HCT116 (cell line): ENCODE measurements at regions not wholly inside any gene's neighbourhood (a gene's known extent, or its start where the extent isn't known, plus 50 kb on each side); places are given as distances from the start of the nearest gene placed in this dataset.

Source experiments
- ATAC-seq: fragments of 200-7000 bp; cut with Tn5 transposase; 2 replicates; pipeline ENCODE4 v1.9.1; 2020; ENCODE audit warnings: mild to moderate bottlenecking, moderate library complexity
- BruUV-seq: library from RNA; stranded (reverse); fragments of 400-500 nt; replicated peaks from 2 replicates; lab custom pipeline; 2021; lab: Mats Ljungman, UMichigan
- CTCF ChIA-PET: fragments of 300-600 bp; sonication (Branson Sonifier 250); formaldehyde crosslinking; loops from one replicate; lab custom pipeline; 2021; ENCODE audit warnings: antibody characterized with exemption; lab: Charles Lee
- POLR2A ChIA-PET: fragments of 300-600, 350-600 bp; sonication (Branson Sonifier 250); formaldehyde crosslinking; loops from one replicate; lab custom pipeline; 2021; ENCODE audit warnings: antibody characterized with exemption; lab: Charles Lee
- RAD21 ChIA-PET, 2 experiments: fragments of 300-600 bp; sonication (Branson Sonifier 250); formaldehyde crosslinking; loops; one replicate each; lab custom pipeline; 2023; ENCODE audit warnings: low total read pairs in 2 of 2; ENCODE audit not compliant: uncharacterized antibody in 2 of 2, unreplicated experiment in 2 of 2, low non-redundant PET in 1 of 2; lab: Charles Lee
- DNase-seq: peaks from one replicate; pipeline ENCODE4 v3.0.0-alpha.2; 2010; ENCODE audit warnings: low read depth, low spot score
- H2AFZ ChIP-seq: fragments of 200-600 bp; shearing (Covaris generic), sonication (generic); 2 replicates; pipeline ENCODE4 v1.6.1; 2017; ENCODE audit warnings: low read depth, mixed run types, mixed read lengths, antibody characterized with exemption, low read length; ENCODE audit not compliant: poor library complexity, severe bottlenecking
- H3K27ac ChIP-seq: 2 replicates; pipeline ENCODE4 v1.5.1; 2012; ENCODE audit warnings: low read depth, low read length
- H3K27me3 ChIP-seq: fragments of 200-600 bp; sonication (generic); 2 replicates; pipeline ENCODE4 v1.6.1; 2016; ENCODE audit warnings: mixed run types, low read length, mixed read lengths; ENCODE audit not compliant: insufficient read depth
- H3K36me3 ChIP-seq, 2 experiments: fragments of 200-500 bp in 1 of 2; fragments of 200-600 bp in 1 of 2; sonication (Bioruptor generic) in 1 of 2; sonication (generic) in 1 of 2; 2 replicates each; pipeline versions ENCODE4 v1.5.1 to v1.6.1; 2014 to 2016; ENCODE audit warnings: low read length in 2 of 2, inconsistent platforms in 1 of 2, mixed read lengths in 1 of 2, mixed run types in 1 of 2; ENCODE audit not compliant: insufficient read depth in 2 of 2, control insufficient read depth in 1 of 2
- H3K4me1 ChIP-seq, 2 experiments: fragments of 200-600 bp in 1 of 2; sonication (generic) in 1 of 2; 2 replicates each; pipeline versions ENCODE4 v1.5.1 to v1.6.1; 2012 to 2017; ENCODE audit warnings: low read length in 2 of 2, inconsistent platforms in 1 of 2, mild to moderate bottlenecking in 1 of 2, mixed read lengths in 1 of 2, mixed run types in 1 of 2, moderate library complexity in 1 of 2; ENCODE audit not compliant: insufficient read depth in 2 of 2, control insufficient read depth in 1 of 2
- H3K4me2 ChIP-seq: fragments of 200-600 bp; sonication (generic); 2 replicates; pipeline ENCODE4 v1.6.1; 2017; ENCODE audit warnings: mixed run types, low read length, mixed read lengths
- H3K4me3 ChIP-seq, 2 experiments: fragments of 200-600 bp in 1 of 2; sonication (generic) in 1 of 2; replicated peaks in 1 of 2; 2 replicates each; pipeline ENCODE4 v1.5.1; 2011 to 2016; ENCODE audit warnings: low read length in 2 of 2, control low read depth in 1 of 2, low read depth in 1 of 2, mild to moderate bottlenecking in 1 of 2, mixed read lengths in 1 of 2, mixed run types in 1 of 2
- H3K79me2 ChIP-seq: fragments of 200-600 bp; sonication (generic); 2 replicates; pipeline ENCODE4 v1.6.1; 2017; ENCODE audit warnings: mild to moderate bottlenecking, mixed run types, low read length, moderate library complexity, mixed read lengths; ENCODE audit not compliant: insufficient read depth
- H3K9ac ChIP-seq: fragments of 200-600 bp; sonication (generic); 2 replicates; pipeline ENCODE4 v1.6.1; 2016; ENCODE audit warnings: low read length, mixed read lengths
- H3K9me2 ChIP-seq: fragments of 200-600 bp; sonication (generic), shearing (Covaris generic); 2 replicates; pipeline ENCODE4 v1.6.1; 2017; ENCODE audit warnings: mixed run types, mild to moderate bottlenecking, moderate library complexity; ENCODE audit not compliant: insufficient read depth
- H3K9me3 ChIP-seq, 2 experiments: fragments of 200-500 bp in 1 of 2; fragments of 200-600 bp in 1 of 2; sonication (Bioruptor generic) in 1 of 2; sonication (generic) in 1 of 2; 2 replicates each; pipeline ENCODE4 v1.6.1; 2014 to 2017; ENCODE audit warnings: low read length in 2 of 2, mixed read lengths in 2 of 2, inconsistent platforms in 1 of 2, low read depth in 1 of 2, mild to moderate bottlenecking in 1 of 2, mixed run types in 1 of 2, moderate library complexity in 1 of 2; ENCODE audit not compliant: control insufficient read depth in 1 of 2, insufficient read depth in 1 of 2
- H4K20me1 ChIP-seq: fragments of 200-600 bp; sonication (generic), shearing (Covaris generic); 2 replicates; pipeline ENCODE4 v1.6.1; 2017; ENCODE audit warnings: mixed run types, mild to moderate bottlenecking, moderate library complexity; ENCODE audit not compliant: insufficient read depth
- CBX3 ChIP-seq: IDR thresholded peaks from 2 replicates; pipeline ENCODE4 v1.6.1; 2012; ENCODE audit warnings: low read depth
- CEBPB ChIP-seq: IDR thresholded peaks from 2 replicates; pipeline ENCODE4 v1.6.1; 2012; ENCODE audit warnings: low read depth
- CTCF ChIP-seq, 3 experiments: fragments of 200-600 bp in 1 of 3; sonication (generic) in 1 of 3; IDR thresholded peaks in 2 of 3; conservative IDR thresholded peaks in 1 of 3; 2 replicates each; pipeline ENCODE4 v1.5.1; 2012 to 2017; ENCODE audit warnings: low read depth in 2 of 3, low read length in 2 of 3, antibody characterized with exemption in 1 of 3, borderline replicate concordance in 1 of 3, control low read depth in 1 of 3, mild to moderate bottlenecking in 1 of 3, mixed read lengths in 1 of 3, mixed run types in 1 of 3, moderate library complexity in 1 of 3; ENCODE audit not compliant: insufficient read depth in 1 of 3
- EGR1 ChIP-seq: IDR thresholded peaks from 2 replicates; pipeline ENCODE4 v1.6.1; 2012; ENCODE audit warnings: low read depth
- EZH2 ChIP-seq: fragments of 200-600 bp; sonication (generic); IDR thresholded peaks from 2 replicates; pipeline ENCODE4 v1.6.1; 2017; ENCODE audit warnings: antibody characterized with exemption, mixed run types
- EZH2phosphoT487 ChIP-seq: fragments of 200-600 bp; IDR thresholded peaks from 2 replicates; pipeline ENCODE4 v1.6.1; 2018; ENCODE audit warnings: antibody characterized with exemption, borderline replicate concordance
- RAD21 ChIP-seq: IDR thresholded peaks from 2 replicates; pipeline ENCODE4 v1.6.1; 2012; ENCODE audit warnings: low read depth, mild to moderate bottlenecking
- SIN3A ChIP-seq: IDR thresholded peaks from 2 replicates; pipeline ENCODE4 v1.6.1; 2012; ENCODE audit warnings: low read depth
- SRF ChIP-seq: IDR thresholded peaks from 2 replicates; pipeline ENCODE4 v1.6.1; 2012; ENCODE audit warnings: low read depth
- TCF7L2 ChIP-seq: IDR thresholded peaks from 2 replicates; pipeline ENCODE4 v1.7.0; 2011; ENCODE audit warnings: borderline replicate concordance, inconsistent platforms; ENCODE audit not compliant: insufficient read depth, insufficient read length; ENCODE audit errors: extremely low read depth
- YY1 ChIP-seq: IDR thresholded peaks from 2 replicates; pipeline ENCODE4 v1.6.1; 2011; ENCODE audit warnings: low read length, low read depth, moderate library complexity, mild to moderate bottlenecking; ENCODE audit not compliant: insufficient replicate concordance; ENCODE audit errors: extremely low read depth
- ZBTB33 ChIP-seq: IDR thresholded peaks from 2 replicates; pipeline ENCODE4 v1.6.1; 2011; ENCODE audit warnings: mild to moderate bottlenecking, low read length, moderate library complexity; ENCODE audit not compliant: insufficient replicate concordance; ENCODE audit errors: extremely low read depth
- ZFX ChIP-seq: fragments of 450-650 bp; IDR thresholded peaks from 2 replicates; pipeline ENCODE4 v1.6.1; 2017
- ZNF274 ChIP-seq: fragments of 200-500 bp; sonication (Bioruptor generic); IDR thresholded peaks from 2 replicates; pipeline ENCODE4 v1.6.1; 2014; ENCODE audit warnings: mild to moderate bottlenecking, low read depth, low read length, inconsistent platforms
- intact Hi-C: fragments of 100-400 bp; cut with micrococcal nuclease; formaldehyde crosslinking; loops from 2 replicates; pipeline ENCODE4 v1.10.0; 2022

- H2AFZ ChIP-seq: no peak overlapping the region
- RAD21 ChIA-PET: interaction anchor here in 1 of 2 experiments (0.6 kb wide), 1 partner anchor 114 kb away, joined by 3 read pairs; no protein-coding TSS in a partner anchor
- no peaks in the 10 kb centered on the region for H3K79me2 ChIP-seq
- POLR2A ChIA-PET: no interaction called here
- H3K9me2 ChIP-seq: no peaks in the 10 kb centered on the region
- TF ChIP-seq TCF7L2: no peak
- no peak for TF ChIP-seq CBX3
- no peak for TF ChIP-seq CEBPB
- no peak for TF ChIP-seq EGR1
- no peak for TF ChIP-seq ZFX
- TF ChIP-seq RAD21: no peak
- TF ChIP-seq EZH2: no peak
- no peak for TF ChIP-seq SRF
- no peak for TF ChIP-seq SIN3A
- no peak for TF ChIP-seq ZBTB33
- TF ChIP-seq CTCF (IDR thresholded peaks at IDR 0.05 in 2 of 3, conservative IDR thresholded peaks at IDR 0.05 in 1 of 3; ENCODE audit: borderline replicate concordance in 1 of 3, insufficient read depth in 1 of 3, low read depth in 2 of 3, low read length in 2 of 3): no peak
- TF ChIP-seq YY1: no peak
- no peak for TF ChIP-seq EZH2phosphoT487
- TF ChIP-seq ZNF274: no peak
- no peak for ATAC-seq
- CTCF ChIA-PET: no interaction called here
- H3K36me3 ChIP-seq: no peaks in the 10 kb centered on the region
- no peak overlapping the region for H3K9ac ChIP-seq
- no peak overlapping the region for H3K27ac ChIP-seq
- no peaks in the 10 kb centered on the region for H3K27me3 ChIP-seq
- H4K20me1 ChIP-seq: no peaks in the 10 kb centered on the region
- no peak overlapping the region for H3K4me2 ChIP-seq
- no peak for DNase-seq
- no peak overlapping the region for H3K4me3 ChIP-seq
- BruUV-seq: no TSS peak
- peaks cover 6 to 16% of the 10 kb centered on the region in 2 experiments; a peak in 2 of 4 replicates for H3K9me3 ChIP-seq
- H3K4me1 ChIP-seq: no peaks in the 10 kb centered on the region; a peak in 1 of 4 replicates
- intact Hi-C loops: no loop called here
Measured at GRCh38 chr17:69870091-69870530, 204.9 kb upstream of the KCNJ16 start.
